Activated B cell treated with CpG ODN at 0.5 μM for 24 hours (primary cell): ENCODE measurements at regions not wholly inside any gene's neighbourhood (a gene's known extent, or its start where the extent isn't known, plus 50 kb on each side); places are given as distances from the start of the nearest gene placed in this dataset.

Source experiments
- ATAC-seq: fragments of 200-7000 bp; cut with Tn5 transposase; one replicate; pipeline ENCODE4 v1.10.0; 2021; ENCODE audit warnings: low read depth, mild to moderate bottlenecking, moderate library complexity
- CTCF ChIA-PET: fragments of 350-600 bp; sonication (Branson Sonifier 250); formaldehyde crosslinking; loops from one replicate; lab custom pipeline; 2021; ENCODE audit warnings: antibody characterized with exemption; lab: Charles Lee
- POLR2A ChIA-PET: fragments of 350-600 bp; sonication (Branson Sonifier 250); formaldehyde crosslinking; loops from one replicate; lab custom pipeline; 2021; ENCODE audit warnings: antibody characterized with exemption; lab: Charles Lee
- DNase-seq: peaks from one replicate; pipeline ENCODE4 v3.0.0; 2022
- H3K27ac Mint-ChIP-seq: one replicate; pipeline ENCODE4 v1.8.0; 2020; ENCODE audit warnings: mixed read lengths
- H3K27me3 Mint-ChIP-seq: one replicate; pipeline ENCODE4 v1.8.0; 2021; ENCODE audit warnings: mixed read lengths
- H3K36me3 Mint-ChIP-seq: one replicate; pipeline ENCODE4 v1.8.0; 2021; ENCODE audit warnings: low read depth, mixed read lengths
- H3K4me1 Mint-ChIP-seq: one replicate; pipeline ENCODE4 v1.8.0; 2021; ENCODE audit warnings: mixed read lengths
- H3K4me3 Mint-ChIP-seq: one replicate; pipeline ENCODE4 v1.8.0; 2020; ENCODE audit warnings: mild to moderate bottlenecking, mixed read lengths
- H3K9me3 Mint-ChIP-seq: one replicate; pipeline ENCODE4 v1.8.0; 2020; ENCODE audit warnings: mixed read lengths
- intact Hi-C: fragments of 100-400 bp; cut with micrococcal nuclease; formaldehyde crosslinking; loops from one replicate; pipeline ENCODE4 v1.15.1; 2024
- TF ChIP-seq, protein P1 (sequence below): fragments of 200-600 bp; IDR thresholded peaks from one replicate; pipeline ENCODE4 v1.8.0; 2022; ENCODE audit warnings: antibody characterized with exemption, mild to moderate bottlenecking

DNA sequence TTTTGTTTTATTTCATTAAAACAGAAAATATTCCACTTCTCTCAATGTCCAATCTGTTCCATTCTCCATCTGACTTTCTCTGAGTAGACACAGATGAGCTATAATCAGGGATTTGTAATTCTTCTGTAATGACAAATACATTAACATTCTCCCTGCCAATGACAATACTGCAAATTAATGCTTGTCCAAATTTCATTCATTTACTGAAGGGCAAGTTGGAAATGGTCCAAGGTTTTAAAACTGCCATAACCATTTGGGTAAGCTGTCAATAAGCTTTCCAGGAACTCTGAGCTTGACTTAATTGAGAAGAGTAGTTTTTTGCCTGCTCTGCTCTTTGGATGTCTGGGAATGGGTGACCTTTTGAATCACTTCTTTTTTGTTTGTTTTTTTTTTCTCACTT lies 253.5 kb downstream of the DMRTA1 start:
- POLR2A ChIA-PET: no interaction called here
- CTCF ChIA-PET: interaction anchor here (0.6 kb wide), 1 partner anchor 1175 kb away, joined by 3 read pairs; no protein-coding TSS in a partner anchor

DNA sequence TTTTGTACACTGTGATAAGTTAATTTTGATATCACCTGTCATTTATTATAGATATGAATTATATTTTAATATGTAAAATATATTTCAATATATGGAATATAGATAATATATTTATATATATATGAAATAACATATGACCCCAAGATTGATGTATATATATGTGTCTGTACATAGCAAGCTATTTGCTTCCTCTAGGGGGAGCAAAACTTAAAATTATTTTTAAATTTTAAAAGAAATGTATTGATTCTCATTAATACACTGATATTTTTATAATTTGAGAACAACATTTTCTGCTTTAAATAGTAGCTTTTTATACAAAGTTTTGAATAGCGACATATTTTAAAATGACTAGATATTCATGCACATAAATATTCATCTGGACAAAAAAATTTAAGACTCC lies 272.0 kb downstream of the DMRTA1 start:
- no peak overlapping the region for H3K4me3 Mint-ChIP-seq
- TF ChIP-seq, protein P1, sequence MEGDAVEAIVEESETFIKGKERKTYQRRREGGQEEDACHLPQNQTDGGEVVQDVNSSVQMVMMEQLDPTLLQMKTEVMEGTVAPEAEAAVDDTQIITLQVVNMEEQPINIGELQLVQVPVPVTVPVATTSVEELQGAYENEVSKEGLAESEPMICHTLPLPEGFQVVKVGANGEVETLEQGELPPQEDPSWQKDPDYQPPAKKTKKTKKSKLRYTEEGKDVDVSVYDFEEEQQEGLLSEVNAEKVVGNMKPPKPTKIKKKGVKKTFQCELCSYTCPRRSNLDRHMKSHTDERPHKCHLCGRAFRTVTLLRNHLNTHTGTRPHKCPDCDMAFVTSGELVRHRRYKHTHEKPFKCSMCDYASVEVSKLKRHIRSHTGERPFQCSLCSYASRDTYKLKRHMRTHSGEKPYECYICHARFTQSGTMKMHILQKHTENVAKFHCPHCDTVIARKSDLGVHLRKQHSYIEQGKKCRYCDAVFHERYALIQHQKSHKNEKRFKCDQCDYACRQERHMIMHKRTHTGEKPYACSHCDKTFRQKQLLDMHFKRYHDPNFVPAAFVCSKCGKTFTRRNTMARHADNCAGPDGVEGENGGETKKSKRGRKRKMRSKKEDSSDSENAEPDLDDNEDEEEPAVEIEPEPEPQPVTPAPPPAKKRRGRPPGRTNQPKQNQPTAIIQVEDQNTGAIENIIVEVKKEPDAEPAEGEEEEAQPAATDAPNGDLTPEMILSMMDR: no peak
- no peak overlapping the region for H3K27ac Mint-ChIP-seq
- intact Hi-C loops: no loop called here
- CTCF ChIA-PET: no interaction called here
- H3K27me3 Mint-ChIP-seq: no peaks in the 10 kb centered on the region
- H3K9me3 Mint-ChIP-seq: peaks cover 4% of the 10 kb centered on the region
- ATAC-seq (no peak), DNase-seq (no peak)
- H3K36me3 Mint-ChIP-seq: no peaks in the 10 kb centered on the region
- POLR2A ChIA-PET: no interaction called here
- H3K4me1 Mint-ChIP-seq: no peaks in the 10 kb centered on the region

More for the DNA sequence above, 253.5 kb downstream of the DMRTA1 start:
- Mint-ChIP-seq H3K27me3 (no peaks in the 10 kb centered on the region), H3K27ac (no peak overlapping the region), H3K9me3 (peaks cover 1% of the 10 kb centered on the region), H3K4me1 (no peaks in the 10 kb centered on the region), H3K36me3 (no peaks in the 10 kb centered on the region), H3K4me3 (no peak overlapping the region)
- TF ChIP-seq, protein P1: no peak
- intact Hi-C loops: loop anchor here (10.0 kb wide), 1 partner anchor 55 kb away; no protein-coding TSS in a partner anchor
- ATAC-seq (no peak), DNase-seq (no peak)

- POLR2A ChIA-PET: no interaction called here
- no peak overlapping the region for H3K4me3 Mint-ChIP-seq
- no peak for DNase-seq
- CTCF ChIA-PET: no interaction called here
- no peak for ATAC-seq
- no peak overlapping the region for H3K27ac Mint-ChIP-seq
- H3K36me3 Mint-ChIP-seq: no peaks in the 10 kb centered on the region
- intact Hi-C loops: no loop called here
- no peaks in the 10 kb centered on the region for H3K4me1 Mint-ChIP-seq
- no peaks in the 10 kb centered on the region for H3K9me3 Mint-ChIP-seq
- no peaks in the 10 kb centered on the region for H3K27me3 Mint-ChIP-seq
- TF ChIP-seq, protein P1: no peak
These were observed 275.9 kb downstream of the DMRTA1 start for GRCh38 chr9:22722492-22722891.

- DNase-seq: no peak
- CTCF ChIA-PET: no interaction called here
- TF ChIP-seq, protein P1: no peak
- POLR2A ChIA-PET: no interaction called here
- Mint-ChIP-seq H3K9me3 (peaks cover 3% of the 10 kb centered on the region), H3K4me3 (no peak overlapping the region), H3K4me1 (no peaks in the 10 kb centered on the region), H3K27me3 (no peaks in the 10 kb centered on the region), H3K36me3 (no peaks in the 10 kb centered on the region), H3K27ac (no peak overlapping the region)
- ATAC-seq: no peak
- intact Hi-C loops: no loop called here
These were observed 285.2 kb downstream of the DMRTA1 start for GRCh38 chr9:22731786-22732185.

DNA sequence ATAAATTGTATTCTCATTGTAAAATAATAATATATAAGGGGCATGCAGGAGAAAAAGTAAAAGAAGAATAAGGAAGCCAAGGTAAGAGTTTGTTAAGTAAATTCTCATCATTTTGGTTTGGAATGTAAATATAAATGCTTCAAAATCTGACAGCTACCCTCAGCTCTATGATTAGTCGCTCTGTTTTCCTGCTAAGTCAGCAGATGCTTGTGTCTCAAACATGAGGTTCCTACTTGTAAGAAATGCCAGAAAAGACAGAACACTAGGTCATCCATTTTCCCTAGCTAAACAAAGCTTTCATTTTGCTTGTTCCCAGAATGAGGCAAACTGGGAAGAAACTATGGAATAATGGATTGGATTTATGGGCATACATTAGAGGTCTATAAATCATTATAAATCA lies 293.1 kb downstream of the DMRTA1 start:
- TF ChIP-seq, protein P1: no peak
- H3K4me3 Mint-ChIP-seq: no peak overlapping the region
- H3K36me3 Mint-ChIP-seq: no peaks in the 10 kb centered on the region
- H3K4me1 Mint-ChIP-seq: no peaks in the 10 kb centered on the region
- ATAC-seq (no peak), DNase-seq (no peak)
- ChIA-PET CTCF (no interaction called here), POLR2A (no interaction called here)
- intact Hi-C loops: no loop called here
- peaks cover 2% of the 10 kb centered on the region for H3K9me3 Mint-ChIP-seq
- no peak overlapping the region for H3K27ac Mint-ChIP-seq
- H3K27me3 Mint-ChIP-seq: no peaks in the 10 kb centered on the region
